Activated naive CD4-positive, alpha-beta T cell treated with anti-CD3 and anti-CD28 coated beads, Interleukin-2, amount 50 U/mL, for 24 hours (primary cell): ENCODE measurements at regions not wholly inside any gene's neighbourhood (a gene's known extent, or its start where the extent isn't known, plus 50 kb on each side); places are given as distances from the start of the nearest gene placed in this dataset.

ENCODE experiments used
- H3K27ac Mint-ChIP-seq: one replicate; pipeline ENCODE4 v1.8.0; 2021; ENCODE audit warnings: mild to moderate bottlenecking, mixed read lengths
- H3K27me3 Mint-ChIP-seq: one replicate; pipeline ENCODE4 v1.8.0; 2021; ENCODE audit warnings: mixed read lengths
- H3K36me3 Mint-ChIP-seq: one replicate; pipeline ENCODE4 v1.8.0; 2021; ENCODE audit warnings: mixed read lengths
- H3K4me1 Mint-ChIP-seq: one replicate; pipeline ENCODE4 v1.8.0; 2021; ENCODE audit warnings: mixed read lengths
- H3K4me3 Mint-ChIP-seq: one replicate; pipeline ENCODE4 v1.8.0; 2021; ENCODE audit warnings: mild to moderate bottlenecking, mixed read lengths
- H3K9me3 Mint-ChIP-seq: one replicate; pipeline ENCODE4 v1.8.0; 2021; ENCODE audit warnings: mixed read lengths

DNA sequence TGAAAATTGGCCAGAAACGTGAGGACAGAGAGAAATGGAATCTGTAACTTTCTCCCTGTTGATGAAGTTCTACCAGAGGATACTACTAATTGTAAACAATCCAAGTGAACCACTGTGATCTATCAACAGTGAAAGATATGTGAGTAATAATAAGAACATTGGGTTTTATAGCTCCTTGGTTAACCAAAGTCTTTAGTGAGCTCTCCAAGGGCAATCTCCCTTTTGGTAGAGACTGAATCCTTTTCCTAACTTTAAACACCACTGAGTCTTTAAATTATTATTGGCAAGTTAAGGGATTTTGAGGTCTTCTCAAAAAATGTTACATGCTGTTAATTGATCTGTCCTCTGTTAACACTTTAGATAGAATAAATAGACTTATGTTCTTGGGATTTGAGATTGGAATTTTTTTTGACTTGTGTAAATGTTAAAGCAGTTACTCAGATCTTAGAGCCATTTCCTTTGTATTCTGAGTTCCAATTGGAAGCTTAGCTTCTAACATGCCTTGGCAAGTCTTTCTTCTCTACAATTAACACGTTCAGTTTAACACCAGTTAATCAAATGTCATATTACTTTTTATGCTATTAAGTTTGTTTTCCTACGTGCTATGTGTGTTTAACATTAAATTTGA, 338.2 kb upstream of the DDHD1 start:
- Mint-ChIP-seq H3K27me3 (no peaks in the 10 kb centered on the region), H3K27ac (no peak overlapping the region), H3K4me1 (no peaks in the 10 kb centered on the region), H3K4me3 (no peak overlapping the region), H3K36me3 (no peaks in the 10 kb centered on the region), H3K9me3 (no peaks in the 10 kb centered on the region)

DNA sequence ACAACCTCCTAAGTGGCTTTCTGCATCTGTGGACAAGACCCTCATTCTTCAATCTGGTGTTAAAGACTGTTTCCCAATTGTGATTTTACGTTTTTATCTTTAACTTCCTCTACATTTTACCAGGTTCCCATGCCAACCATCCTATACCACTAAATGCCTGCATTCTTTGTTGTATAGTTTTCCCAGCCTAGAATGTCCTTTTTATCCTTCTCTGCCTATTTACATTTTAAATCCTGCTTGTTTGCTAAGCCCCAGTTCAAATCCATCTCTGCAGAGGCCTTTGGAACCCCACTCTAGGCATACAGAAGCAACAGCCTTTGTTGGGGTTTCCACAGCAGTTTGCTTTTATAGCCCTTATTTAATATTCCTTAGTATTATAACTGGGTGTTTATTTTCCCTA, 325.1 kb upstream of the DDHD1 start:
- peaks cover 11% of the 10 kb centered on the region for H3K36me3 Mint-ChIP-seq
- H3K27ac Mint-ChIP-seq: no peak overlapping the region

DNA sequence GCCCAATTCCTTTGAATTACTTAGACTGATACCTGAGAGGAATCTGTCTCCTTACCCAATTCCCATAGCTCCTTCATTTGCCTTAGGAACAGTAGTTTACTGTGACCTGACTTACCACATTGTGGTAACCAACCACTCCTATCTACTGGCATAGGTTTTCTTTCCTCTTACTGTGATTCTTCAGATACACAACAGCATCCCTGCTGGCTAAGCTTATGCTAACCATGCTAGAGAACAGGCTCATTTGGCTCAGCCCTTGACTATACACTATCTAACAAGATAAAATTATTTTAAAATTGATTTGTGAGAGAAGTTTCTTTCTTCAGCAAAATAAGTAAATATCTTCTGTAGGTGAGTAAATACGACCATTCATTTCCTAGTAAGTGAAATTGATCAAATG, 320.4 kb upstream of the DDHD1 start:
- H3K4me1 Mint-ChIP-seq: no peaks in the 10 kb centered on the region
- H3K4me3 Mint-ChIP-seq: no peak overlapping the region
- H3K27me3 Mint-ChIP-seq: peaks cover 1% of the 10 kb centered on the region
- no peaks in the 10 kb centered on the region for H3K36me3 Mint-ChIP-seq
- H3K9me3 Mint-ChIP-seq: no peaks in the 10 kb centered on the region
- H3K27ac Mint-ChIP-seq: no peak overlapping the region

More for the DNA sequence above, 325.1 kb upstream of the DDHD1 start:
- H3K4me1 Mint-ChIP-seq: no peaks in the 10 kb centered on the region
- peaks cover 5% of the 10 kb centered on the region for H3K27me3 Mint-ChIP-seq
- H3K4me3 Mint-ChIP-seq: no peak overlapping the region
- H3K9me3 Mint-ChIP-seq: peaks cover 23% of the 10 kb centered on the region

DNA sequence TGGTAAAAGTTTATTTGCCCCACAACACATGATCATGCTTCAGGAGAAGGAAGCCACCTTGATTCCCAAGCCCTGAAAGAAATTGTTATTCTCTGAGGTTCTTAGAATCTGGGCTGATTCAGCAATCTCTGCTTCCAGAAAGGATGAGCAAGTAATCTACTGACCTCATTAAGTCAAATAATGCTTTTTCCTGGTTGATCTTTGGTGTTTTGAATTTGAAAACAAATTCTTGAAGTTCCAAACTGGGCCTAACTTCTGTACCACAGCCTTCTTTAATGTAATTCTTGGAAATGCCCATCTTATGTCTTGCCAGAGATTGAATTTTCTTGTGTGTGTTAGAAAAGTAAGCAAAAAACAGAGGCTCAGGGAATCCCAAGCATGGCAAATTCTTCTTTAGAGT, 319.2 kb upstream of the DDHD1 start:
- no peak overlapping the region for H3K4me3 Mint-ChIP-seq

DNA sequence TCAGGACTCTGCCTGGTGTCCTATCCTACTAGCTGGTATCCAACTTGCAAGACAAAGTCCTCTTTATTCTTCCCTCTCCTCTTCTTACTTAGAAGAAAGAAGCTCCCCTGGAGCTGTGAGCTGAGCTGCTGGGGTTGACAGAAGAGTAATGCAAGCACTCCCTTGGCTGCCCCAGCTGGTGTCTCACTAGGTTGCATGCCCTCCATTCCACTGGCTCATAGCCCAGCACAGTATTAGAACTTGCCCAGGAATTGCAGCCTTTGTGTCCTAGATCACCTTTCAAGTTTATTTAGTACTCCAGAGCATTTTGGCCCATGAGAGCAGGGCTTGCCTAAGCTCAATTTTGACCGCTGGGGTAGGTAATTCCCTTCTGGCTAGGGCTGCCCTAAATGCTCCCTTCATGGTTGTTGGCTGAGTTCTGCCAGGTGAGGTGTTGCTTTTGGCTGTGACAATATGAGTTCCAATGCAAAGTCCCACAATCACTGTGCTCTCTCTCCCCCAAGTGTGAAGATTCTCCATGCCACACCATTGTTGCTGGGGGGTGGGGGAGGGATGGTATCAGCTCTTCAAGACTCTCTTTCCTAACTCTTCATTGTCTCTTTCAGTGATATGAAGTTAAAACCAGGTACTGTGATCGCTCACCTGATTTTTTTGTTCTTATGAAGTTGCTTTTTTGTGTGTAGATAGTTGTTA, 317.4 kb upstream of the DDHD1 start:
- no peak overlapping the region for H3K27ac Mint-ChIP-seq
- no peaks in the 10 kb centered on the region for H3K9me3 Mint-ChIP-seq
- H3K36me3 Mint-ChIP-seq: no peaks in the 10 kb centered on the region

More for the DNA sequence above, 319.2 kb upstream of the DDHD1 start:
- no peaks in the 10 kb centered on the region for H3K36me3 Mint-ChIP-seq
- peaks cover 1% of the 10 kb centered on the region for H3K27me3 Mint-ChIP-seq
- H3K27ac Mint-ChIP-seq: no peak overlapping the region
- H3K9me3 Mint-ChIP-seq: no peaks in the 10 kb centered on the region
- no peaks in the 10 kb centered on the region for H3K4me1 Mint-ChIP-seq

DNA sequence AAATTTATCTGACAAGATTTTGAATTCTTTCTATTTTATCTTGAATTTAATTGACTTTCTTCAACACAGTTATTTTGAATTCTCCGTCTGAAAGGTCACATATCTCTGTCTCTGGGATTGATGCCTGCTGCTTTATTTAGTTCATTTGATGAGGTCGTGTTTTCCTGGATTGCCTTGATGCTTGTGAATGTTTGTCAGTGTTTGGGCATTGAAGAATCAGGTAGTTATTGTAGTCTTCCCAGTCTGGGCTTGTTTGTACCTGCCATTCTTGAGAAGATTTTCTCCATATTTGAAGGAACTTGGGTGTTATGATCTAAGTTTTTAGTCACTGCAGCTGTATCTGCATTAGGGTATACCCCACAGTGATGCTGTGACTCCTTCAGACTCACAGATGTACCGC, 315.8 kb upstream of the DDHD1 start:
- no peaks in the 10 kb centered on the region for H3K4me1 Mint-ChIP-seq
- H3K27me3 Mint-ChIP-seq: peaks cover 1% of the 10 kb centered on the region
- no peaks in the 10 kb centered on the region for H3K36me3 Mint-ChIP-seq
- H3K9me3 Mint-ChIP-seq: peaks cover 5% of the 10 kb centered on the region
- no peak overlapping the region for H3K27ac Mint-ChIP-seq
- no peak overlapping the region for H3K4me3 Mint-ChIP-seq

More for the DNA sequence above, 317.4 kb upstream of the DDHD1 start:
- Mint-ChIP-seq H3K27me3 (peaks cover 1% of the 10 kb centered on the region), H3K4me3 (no peak overlapping the region), H3K4me1 (no peaks in the 10 kb centered on the region)

DNA sequence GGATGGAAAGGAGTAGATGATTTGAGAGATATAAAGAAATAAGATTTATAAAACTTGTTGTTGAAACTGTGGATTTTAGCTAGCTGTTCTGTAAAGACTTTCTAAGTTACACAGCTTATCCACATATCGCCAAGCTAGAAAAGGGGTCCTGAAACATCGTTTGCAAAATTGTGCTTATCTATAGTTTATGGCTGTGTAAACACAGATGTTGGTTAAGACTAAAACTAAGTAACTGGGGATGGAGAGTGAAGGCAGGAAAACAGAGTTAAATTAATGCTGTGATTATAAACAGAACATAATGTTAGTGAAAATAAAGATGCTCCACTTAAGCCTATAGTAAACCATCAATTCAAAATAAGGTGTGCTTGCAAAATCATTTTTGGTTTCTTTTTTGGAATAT, 311.3 kb upstream of the DDHD1 start:
- peaks cover 5% of the 10 kb centered on the region for H3K9me3 Mint-ChIP-seq

DNA sequence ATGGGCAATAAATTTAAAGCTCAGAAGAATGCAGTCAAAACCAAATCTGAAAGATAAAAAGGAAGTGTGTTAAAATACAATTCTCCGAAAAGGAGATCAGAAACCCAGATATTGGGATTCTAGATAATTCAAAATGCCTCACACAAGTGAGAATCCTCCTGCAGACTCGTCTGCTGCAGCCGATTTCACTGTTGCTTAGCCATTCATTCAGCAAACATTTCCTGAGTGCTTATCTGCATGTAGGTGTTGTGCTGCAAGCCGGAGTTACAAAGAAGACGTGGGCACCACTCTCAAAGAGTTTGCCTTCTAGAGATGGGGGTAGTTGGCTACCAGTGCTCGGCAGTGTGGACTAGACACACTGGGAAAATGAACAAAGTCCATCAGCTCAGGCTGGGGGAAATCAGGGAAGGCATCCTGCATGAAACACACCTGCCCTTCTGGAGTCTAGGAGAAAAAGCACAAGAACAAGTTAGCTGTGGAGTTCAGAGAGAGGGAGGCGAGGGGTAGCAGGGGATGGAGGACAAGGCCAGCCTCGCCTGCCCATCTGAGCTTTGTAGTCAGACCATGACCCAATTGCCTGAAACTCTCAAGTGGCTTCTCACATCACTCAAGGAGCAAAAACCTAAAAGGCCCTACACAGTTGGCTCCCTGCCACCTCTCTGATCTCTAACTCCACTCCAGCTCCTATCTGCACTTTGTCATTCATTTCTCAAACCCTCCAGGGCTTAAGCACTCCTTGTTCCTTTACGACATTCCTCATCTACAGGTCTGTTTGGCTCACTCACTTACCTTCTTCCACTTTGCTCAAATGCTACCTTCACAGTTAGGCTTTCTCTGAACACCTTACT, 310.0 kb upstream of the DDHD1 start:
- H3K27me3 Mint-ChIP-seq: no peaks in the 10 kb centered on the region
- H3K4me3 Mint-ChIP-seq: no peak overlapping the region
- H3K4me1 Mint-ChIP-seq: no peaks in the 10 kb centered on the region
- peaks cover 5% of the 10 kb centered on the region for H3K9me3 Mint-ChIP-seq
- no peaks in the 10 kb centered on the region for H3K36me3 Mint-ChIP-seq
- H3K27ac Mint-ChIP-seq: no peak overlapping the region

More for the DNA sequence above, 311.3 kb upstream of the DDHD1 start:
- H3K4me1 Mint-ChIP-seq: no peaks in the 10 kb centered on the region
- no peak overlapping the region for H3K4me3 Mint-ChIP-seq
- no peak overlapping the region for H3K27ac Mint-ChIP-seq
- H3K36me3 Mint-ChIP-seq: no peaks in the 10 kb centered on the region
- no peaks in the 10 kb centered on the region for H3K27me3 Mint-ChIP-seq

DNA sequence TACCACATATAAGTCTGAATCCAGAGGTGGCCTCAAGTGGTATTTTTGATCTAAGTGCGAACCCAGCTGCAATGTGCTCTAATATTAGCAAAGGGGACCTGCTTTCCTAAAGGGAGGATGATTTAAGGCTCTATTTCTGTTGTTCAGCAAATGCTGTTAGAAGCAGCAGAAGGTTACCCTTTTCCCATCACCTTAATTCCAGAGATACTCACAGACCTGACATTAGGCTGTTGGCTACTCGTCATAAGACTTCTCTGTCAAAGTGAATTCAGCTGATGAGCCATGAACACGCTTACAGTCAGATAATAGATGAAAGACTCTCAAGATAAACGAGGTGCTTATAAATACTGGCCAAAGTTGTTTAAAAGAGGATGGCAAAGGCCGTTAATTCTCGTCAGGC, 308.7 kb upstream of the DDHD1 start:
- Mint-ChIP-seq H3K36me3 (no peaks in the 10 kb centered on the region), H3K27ac (no peak overlapping the region), H3K4me3 (no peak overlapping the region), H3K27me3 (no peaks in the 10 kb centered on the region), H3K9me3 (peaks cover 5% of the 10 kb centered on the region), H3K4me1 (no peaks in the 10 kb centered on the region)

DNA sequence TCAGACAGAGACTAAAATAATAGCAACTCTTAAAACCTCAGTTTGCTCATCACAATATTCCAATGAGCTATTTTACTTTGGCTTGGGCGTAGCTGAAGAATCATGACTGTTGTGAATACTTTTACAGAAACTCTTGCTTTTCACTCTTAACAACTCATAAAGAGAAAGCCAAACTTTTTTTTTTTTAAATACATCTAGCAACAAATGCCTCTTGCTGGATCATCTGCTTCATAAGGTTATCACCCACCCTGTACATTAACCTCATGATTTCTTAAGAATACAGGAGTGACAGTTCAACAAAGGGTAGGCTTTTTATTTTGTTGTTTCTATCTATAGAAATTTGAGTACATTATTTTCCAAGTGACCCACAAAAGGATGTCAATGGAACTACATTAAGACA, 307.4 kb upstream of the DDHD1 start:
- no peaks in the 10 kb centered on the region for H3K36me3 Mint-ChIP-seq

DNA sequence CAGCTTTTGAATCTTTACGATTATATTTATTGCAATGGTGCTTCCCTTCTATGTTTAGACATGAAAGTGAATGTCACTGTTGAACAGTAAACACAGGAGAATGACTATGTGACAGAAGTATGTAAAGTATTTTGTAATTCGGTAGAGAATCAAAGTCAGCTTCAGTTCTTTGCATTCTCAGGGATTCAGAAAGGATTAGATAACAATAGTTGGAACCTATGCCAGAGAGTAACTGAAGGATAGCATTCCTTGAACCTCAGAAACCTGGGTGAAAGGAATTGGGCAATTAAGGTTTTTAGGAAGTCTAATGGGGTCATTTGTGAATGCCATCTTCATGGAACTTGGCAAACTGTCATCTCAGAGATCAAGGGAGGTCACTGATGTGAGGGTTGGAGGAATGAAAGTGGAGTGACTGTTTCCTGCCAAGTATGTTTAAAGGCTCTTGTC, 305.3 kb upstream of the DDHD1 start:
- H3K9me3 Mint-ChIP-seq: no peaks in the 10 kb centered on the region
- no peak overlapping the region for H3K4me3 Mint-ChIP-seq
- no peak overlapping the region for H3K27ac Mint-ChIP-seq
- no peaks in the 10 kb centered on the region for H3K36me3 Mint-ChIP-seq
- no peaks in the 10 kb centered on the region for H3K4me1 Mint-ChIP-seq
- no peaks in the 10 kb centered on the region for H3K27me3 Mint-ChIP-seq

More for the DNA sequence above, 307.4 kb upstream of the DDHD1 start:
- Mint-ChIP-seq H3K4me1 (no peaks in the 10 kb centered on the region), H3K4me3 (no peak overlapping the region), H3K27ac (no peak overlapping the region), H3K27me3 (no peaks in the 10 kb centered on the region), H3K9me3 (peaks cover 5% of the 10 kb centered on the region)

DNA sequence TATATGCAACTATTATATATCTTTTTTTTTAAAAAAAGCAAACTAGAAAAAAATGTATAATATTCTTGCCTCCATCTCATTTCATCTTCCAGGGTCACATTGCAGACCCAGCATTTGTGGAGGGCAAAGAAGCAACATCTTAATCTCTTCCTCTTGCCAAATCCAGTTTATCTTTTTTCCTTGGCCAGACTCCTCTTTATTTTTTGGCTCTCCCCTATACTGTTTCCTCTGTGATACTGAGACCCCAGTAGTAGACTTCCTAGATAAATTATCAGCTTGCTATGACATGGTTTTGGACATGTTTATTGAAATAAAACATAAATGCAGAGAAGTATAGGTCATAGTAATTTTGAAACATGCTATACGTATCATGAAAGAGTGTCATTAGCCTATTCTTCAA, 303.8 kb upstream of the DDHD1 start:
- Mint-ChIP-seq H3K9me3 (no peaks in the 10 kb centered on the region), H3K4me3 (no peak overlapping the region), H3K36me3 (no peaks in the 10 kb centered on the region), H3K4me1 (no peaks in the 10 kb centered on the region), H3K27ac (no peak overlapping the region), H3K27me3 (no peaks in the 10 kb centered on the region)

DNA sequence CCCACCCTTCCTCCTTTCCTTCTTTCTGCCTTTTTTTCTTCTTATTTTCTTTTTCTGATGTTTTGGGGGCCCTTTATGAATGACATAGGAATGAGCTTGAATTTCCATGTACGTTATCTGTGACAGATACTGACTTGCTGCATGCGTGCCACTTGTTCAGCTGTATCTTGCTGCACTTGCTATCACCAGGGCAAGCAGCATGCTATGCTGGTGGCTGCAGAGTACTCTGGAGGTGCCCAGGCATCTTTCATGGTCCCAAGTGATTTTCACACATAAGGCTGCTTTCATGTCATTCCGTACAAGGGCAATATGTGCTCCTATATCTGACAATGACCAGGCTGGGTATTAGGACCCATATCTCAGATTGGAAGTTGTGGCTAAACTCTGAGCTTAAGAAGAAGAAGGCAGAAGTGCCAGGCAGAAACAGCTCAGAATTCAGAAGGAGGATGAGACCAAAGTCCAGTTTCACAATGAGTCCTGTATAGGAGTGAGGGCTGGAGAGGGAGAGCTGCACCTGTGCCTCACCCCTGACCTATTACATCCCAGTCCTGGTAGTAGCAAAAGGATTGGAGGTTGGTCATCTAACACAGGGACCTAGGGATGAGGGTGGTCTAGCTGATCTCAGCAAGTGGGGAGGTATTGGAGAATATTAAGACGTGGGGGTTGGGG, 299.0 kb upstream of the DDHD1 start:
- no peak overlapping the region for H3K4me3 Mint-ChIP-seq
- H3K9me3 Mint-ChIP-seq: no peaks in the 10 kb centered on the region
- no peaks in the 10 kb centered on the region for H3K4me1 Mint-ChIP-seq
- no peaks in the 10 kb centered on the region for H3K36me3 Mint-ChIP-seq
- no peak overlapping the region for H3K27ac Mint-ChIP-seq
- peaks cover 1% of the 10 kb centered on the region for H3K27me3 Mint-ChIP-seq

DNA sequence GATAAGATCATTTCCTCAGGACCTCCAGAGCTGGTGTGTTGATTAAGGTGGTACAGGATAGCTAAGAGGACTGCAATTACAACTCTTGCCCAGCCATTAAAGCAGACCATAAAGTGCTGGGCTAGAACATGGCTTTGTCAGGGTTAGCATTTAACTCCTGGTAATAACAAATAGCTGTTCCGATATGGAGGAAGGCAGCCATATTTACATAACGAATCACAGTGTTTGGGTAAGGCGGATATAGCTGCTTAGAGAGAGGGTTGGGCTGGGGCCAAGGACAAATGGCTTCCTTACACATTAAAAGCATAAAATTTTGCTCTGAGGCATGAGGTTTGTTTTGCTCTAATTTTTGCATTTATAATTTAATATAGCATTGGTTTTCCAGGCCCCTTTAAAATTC, 297.7 kb upstream of the DDHD1 start:
- Mint-ChIP-seq H3K27ac (no peak overlapping the region), H3K4me3 (no peak overlapping the region), H3K4me1 (no peaks in the 10 kb centered on the region), H3K27me3 (peaks cover 1% of the 10 kb centered on the region), H3K9me3 (no peaks in the 10 kb centered on the region), H3K36me3 (no peaks in the 10 kb centered on the region)

DNA sequence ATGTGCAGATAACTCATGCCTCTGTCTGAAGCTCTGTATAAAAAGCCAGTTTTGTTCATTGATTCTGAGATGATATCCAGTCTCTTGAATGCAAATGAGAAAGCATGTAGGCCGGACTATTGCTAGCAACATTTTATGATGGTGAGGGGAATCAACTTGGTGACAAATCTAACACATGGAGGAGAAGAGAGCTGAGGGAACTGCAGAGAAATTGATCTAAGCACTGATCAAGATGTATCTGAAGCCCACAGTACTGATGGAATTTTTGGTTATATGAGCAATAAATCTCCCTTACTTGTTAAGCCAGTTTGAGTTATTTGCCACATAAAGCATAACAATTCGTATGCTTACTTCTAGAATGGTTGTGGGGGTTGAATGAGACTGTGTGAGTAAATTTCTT, 295.6 kb upstream of the DDHD1 start:
- Mint-ChIP-seq H3K4me1 (no peaks in the 10 kb centered on the region), H3K9me3 (no peaks in the 10 kb centered on the region), H3K27me3 (peaks cover 1% of the 10 kb centered on the region), H3K27ac (no peak overlapping the region), H3K36me3 (no peaks in the 10 kb centered on the region), H3K4me3 (no peak overlapping the region)
